HG03469 (cell line): ENCODE measurements at regions not wholly inside any gene's neighbourhood (a gene's known extent, or its start where the extent isn't known, plus 50 kb on each side); places are given as distances from the start of the nearest gene placed in this dataset.

Experiments
- ATAC-seq: cut with Tn5 transposase; IDR thresholded peaks from one replicate; pipeline ENCODE4 v1.9.1; 2021; ENCODE audit warnings: mild to moderate bottlenecking, moderate library complexity, moderate number of reproducible peaks; ENCODE audit not compliant: unreplicated experiment

- ATAC-seq, result no peak
Observed at GRCh38 chr1:182135946-182136345, 74.4 kb upstream of the ZNF648 start.

- ATAC-seq, result no peak
Observed at GRCh38 chr1:182134257-182134656, 72.7 kb upstream of the ZNF648 start.

GRCh38 chr1:182133181-182133580 lies 71.7 kb upstream of the ZNF648 start:
- no peak for ATAC-seq

GRCh38 chr1:182129398-182129797 lies 67.9 kb upstream of the ZNF648 start:
- ATAC-seq, result no peak

- no peak for ATAC-seq
Observed at GRCh38 chr1:182128502-182128901, 67.0 kb upstream of the ZNF648 start.

- no peak for ATAC-seq
Observed at GRCh38 chr1:182127656-182128055, 66.1 kb upstream of the ZNF648 start.

- no peak for ATAC-seq
Observed at GRCh38 chr1:182126272-182126800, 64.8 kb upstream of the ZNF648 start.

GRCh38 chr1:182122913-182123260 lies 61.4 kb upstream of the ZNF648 start:
- no peak for ATAC-seq

GRCh38 chr1:182122256-182122912 lies 60.9 kb upstream of the ZNF648 start:
- ATAC-seq, result no peak

- no peak for ATAC-seq
Observed at GRCh38 chr1:182121787-182122186, 60.3 kb upstream of the ZNF648 start.

GRCh38 chr1:182120411-182121258 lies 59.1 kb upstream of the ZNF648 start:
- ATAC-seq, result no peak

GRCh38 chr1:182119631-182120030 lies 58.1 kb upstream of the ZNF648 start:
- ATAC-seq, result no peak

- ATAC-seq, result no peak
Observed at GRCh38 chr1:182118851-182119250, 57.3 kb upstream of the ZNF648 start.

GRCh38 chr1:182114627-182115023 lies 53.1 kb upstream of the ZNF648 start:
- no peak for ATAC-seq

GRCh38 chr1:182113879-182114626 lies 52.5 kb upstream of the ZNF648 start:
- ATAC-seq, result no peak

- no peak for ATAC-seq
Observed at GRCh38 chr1:182111496-182111895, 50.0 kb upstream of the ZNF648 start.
